ENCODE measurements at regions not wholly inside any gene's neighbourhood (a gene's known extent, or its start where the extent isn't known, plus 50 kb on each side); places are given as distances from the start of the nearest gene placed in this dataset.

- H3K9me3 Mint-ChIP-seq = no peaks in the 10 kb centered on the region
- no peak for TF ChIP-seq CTCF (conservative IDR thresholded peaks at IDR 0.05)
- H3K27me3 Mint-ChIP-seq (ENCODE audit: low read depth) = peaks cover 5% of the 10 kb centered on the region
Measured at GRCh38 chr10:84605802-84606201, 277.4 kb downstream of the CCSER2 start.

More at GRCh38 chr10:84605802-84606201, 277.4 kb downstream of the CCSER2 start:
- no peak overlapping the region for H4K5ac ChIP-seq (ENCODE audit: insufficient read length, low read depth, low read length)
- no peak overlapping the region for H3K4ac ChIP-seq (ENCODE audit: low read depth, low read length)
- no peak overlapping the region for H2BK120ac ChIP-seq (ENCODE audit: low read depth, low read length, poor library complexity, severe bottlenecking)
- H3K23me2 ChIP-seq (ENCODE audit: insufficient read length, low read depth, low read length, poor library complexity, severe bottlenecking) = no peaks in the 10 kb centered on the region
- H3K27me3 ChIP-seq (ENCODE audit: insufficient read depth, low read length) = peaks cover 19% of the 10 kb centered on the region; the same call in 1 of the 2 replicates
- no peak overlapping the region for H3K56ac ChIP-seq (ENCODE audit: insufficient read length, low read depth, low read length)
- H3K79me2 ChIP-seq (ENCODE audit: insufficient read depth, low read length) = no peaks in the 10 kb centered on the region
- no peak overlapping the region for H3K27ac Mint-ChIP-seq
- no peaks in the 10 kb centered on the region for H3K9me3 ChIP-seq (ENCODE audit: control insufficient read depth, low read depth, low read length)
- no CpG with 5 or more reads among the region's 6 CpGs for WGBS (ENCODE audit: extremely low coverage, insufficient read length, low lambda C conversion rate)
- DNase-seq = no peak
- H2BK12ac ChIP-seq (ENCODE audit: insufficient read length, low read depth, low read length) = no peak overlapping the region
- H3K27ac ChIP-seq (ENCODE audit: insufficient read length, low read depth, low read length) = no peak overlapping the region
- no peaks in the 10 kb centered on the region for H4K20me1 ChIP-seq (ENCODE audit: control insufficient read depth, insufficient read depth, insufficient read length)
- H3K9ac ChIP-seq (ENCODE audit: extremely low read depth, insufficient read length, low read length) = no peak overlapping the region
- no peak overlapping the region for H2BK20ac ChIP-seq (ENCODE audit: low read depth, low read length, poor library complexity, severe bottlenecking)
- no peak overlapping the region for H4K91ac ChIP-seq (ENCODE audit: insufficient read length, low read depth, low read length)
- no peak overlapping the region for H3K18ac ChIP-seq (ENCODE audit: insufficient read length, low read depth, low read length)
- H3K4me3 Mint-ChIP-seq = no peak overlapping the region
- peaks cover 31 to 35% of the 10 kb centered on the region in 2 experiments for H3K4me1 Mint-ChIP-seq
- H3K23ac ChIP-seq (ENCODE audit: insufficient read length, low read depth, low read length) = no peak overlapping the region
- H2AFZ ChIP-seq (ENCODE audit: low read length) = no peak overlapping the region
- H3K14ac ChIP-seq (ENCODE audit: insufficient read depth, low read length) = no peak overlapping the region
- H2BK5ac ChIP-seq (ENCODE audit: insufficient read length, low read length) = no peak overlapping the region
- no peaks in the 10 kb centered on the region for H3K79me1 ChIP-seq (ENCODE audit: insufficient read depth, low read depth, low read length, poor library complexity, severe bottlenecking)
- no peak overlapping the region for H3K4me2 ChIP-seq (ENCODE audit: insufficient read depth, insufficient read length, low read length)
- no peaks in the 10 kb centered on the region for H3K36me3 Mint-ChIP-seq (ENCODE audit: insufficient read depth in 1 of 3, low read depth in 3 of 3)
- H3K4me1 ChIP-seq (ENCODE audit: insufficient read depth, low read length) = peaks cover 3% of the 10 kb centered on the region; the same call in 1 of the 2 replicates
- no peak overlapping the region for H3T11ph ChIP-seq (ENCODE audit: low read length)
- no peak overlapping the region for H2AK5ac ChIP-seq (ENCODE audit: insufficient read length, low read length)
- H4K8ac ChIP-seq (replicated peaks; ENCODE audit: insufficient read length, low read depth, low read length) = no peak overlapping the region
- no peak overlapping the region for H2BK15ac ChIP-seq (ENCODE audit: low read depth, low read length)

Data from H9 (cell line).